H9 (cell line): ENCODE measurements at regions not wholly inside any gene's neighbourhood (a gene's known extent, or its start where the extent isn't known, plus 50 kb on each side); places are given as distances from the start of the nearest gene placed in this dataset.

ENCODE experiments used
- DNase-seq: peaks from one replicate; pipeline ENCODE4 v3.0.0-alpha.2; 2017
- H2AFZ ChIP-seq: one replicate; pipeline ENCODE4 v1.6.1; 2013; ENCODE audit warnings: mild to moderate bottlenecking, low read length, control low read depth, moderate library complexity
- H2AK5ac ChIP-seq: 2 replicates; pipeline ENCODE4 v1.6.1; 2013; ENCODE audit warnings: low read length, control low read depth, mixed read lengths; ENCODE audit not compliant: insufficient read length
- H2BK120ac ChIP-seq: one replicate; pipeline ENCODE4 v1.6.1; 2013; ENCODE audit warnings: low read depth, mild to moderate bottlenecking, low read length, control low read depth, inconsistent platforms; ENCODE audit not compliant: poor library complexity, severe bottlenecking
- H2BK12ac ChIP-seq: 2 replicates; pipeline ENCODE4 v1.6.1; 2013; ENCODE audit warnings: low read length, control low read depth, mixed read lengths, low read depth; ENCODE audit not compliant: insufficient read length
- H2BK15ac ChIP-seq: 2 replicates; pipeline ENCODE4 v1.6.1; 2013; ENCODE audit warnings: low read depth, low read length, control low read depth
- H2BK20ac ChIP-seq: one replicate; pipeline ENCODE4 v1.6.1; 2013; ENCODE audit warnings: low read depth, mild to moderate bottlenecking, low read length, control low read depth, inconsistent platforms; ENCODE audit not compliant: poor library complexity, severe bottlenecking
- H2BK5ac ChIP-seq: 2 replicates; pipeline ENCODE4 v1.6.1; 2013; ENCODE audit warnings: low read length, control low read depth, mixed read lengths; ENCODE audit not compliant: insufficient read length
- H3K14ac ChIP-seq: 2 replicates; pipeline ENCODE4 v1.6.1; 2013; ENCODE audit warnings: low read length, control low read depth; ENCODE audit not compliant: insufficient read depth
- H3K18ac ChIP-seq: 2 replicates; pipeline ENCODE4 v1.6.1; 2013; ENCODE audit warnings: low read depth, mild to moderate bottlenecking, mixed read lengths, low read length, control low read depth; ENCODE audit not compliant: insufficient read length
- H3K23ac ChIP-seq: 2 replicates; pipeline ENCODE4 v1.6.1; 2013; ENCODE audit warnings: low read length, control low read depth, mixed read lengths, low read depth; ENCODE audit not compliant: insufficient read length
- H3K23me2 ChIP-seq: 2 replicates; pipeline ENCODE4 v1.6.1; 2013; ENCODE audit warnings: low read depth, mild to moderate bottlenecking, mixed read lengths, low read length, control low read depth; ENCODE audit not compliant: insufficient read length, poor library complexity, severe bottlenecking
- H3K27ac ChIP-seq: 2 replicates; pipeline ENCODE4 v1.5.1; 2013; ENCODE audit warnings: low read length, control low read depth, mixed read lengths, low read depth; ENCODE audit not compliant: insufficient read length
- H3K27me3 ChIP-seq: 2 replicates; pipeline ENCODE4 v1.6.1; 2013; ENCODE audit warnings: low read length, control low read depth, inconsistent platforms; ENCODE audit not compliant: insufficient read depth
- H3K4ac ChIP-seq: 2 replicates; pipeline ENCODE4 v1.6.1; 2013; ENCODE audit warnings: low read depth, mild to moderate bottlenecking, control low read depth, inconsistent platforms, low read length, moderate library complexity
- H3K4me1 ChIP-seq: 2 replicates; pipeline ENCODE4 v1.6.1; 2013; ENCODE audit warnings: low read length, control low read depth, inconsistent platforms; ENCODE audit not compliant: insufficient read depth
- H3K4me2 ChIP-seq: 2 replicates; pipeline ENCODE4 v1.6.1; 2013; ENCODE audit warnings: low read length, control low read depth, mixed read lengths; ENCODE audit not compliant: insufficient read length, insufficient read depth
- H3K56ac ChIP-seq: 2 replicates; pipeline ENCODE4 v1.6.1; 2013; ENCODE audit warnings: low read depth, mild to moderate bottlenecking, mixed read lengths, low read length, control low read depth; ENCODE audit not compliant: insufficient read length
- H3K79me1 ChIP-seq: 2 replicates; pipeline ENCODE4 v1.6.1; 2013; ENCODE audit warnings: low read depth, mild to moderate bottlenecking, moderate library complexity, low read length, control low read depth, inconsistent platforms; ENCODE audit not compliant: insufficient read depth, poor library complexity, severe bottlenecking
- H3K79me2 ChIP-seq: 2 replicates; pipeline ENCODE4 v1.6.1; 2013; ENCODE audit warnings: low read length, control low read depth, inconsistent platforms; ENCODE audit not compliant: insufficient read depth
- H3K9ac ChIP-seq: 2 replicates; pipeline ENCODE4 v1.6.1; 2013; ENCODE audit warnings: low read length, control low read depth, mixed read lengths; ENCODE audit not compliant: insufficient read length; ENCODE audit errors: extremely low read depth
- H3K9me3 ChIP-seq: one replicate; pipeline ENCODE4 v1.6.1; 2013; ENCODE audit warnings: low read depth, low read length, inconsistent platforms; ENCODE audit not compliant: control insufficient read depth
- H3T11ph ChIP-seq: one replicate; pipeline ENCODE4 v1.6.1; 2013; ENCODE audit warnings: mild to moderate bottlenecking, low read length, control low read depth, inconsistent platforms
- H4K20me1 ChIP-seq: one replicate; pipeline ENCODE4 v1.6.1; 2013; ENCODE audit not compliant: control insufficient read depth, insufficient read length, insufficient read depth
- H4K5ac ChIP-seq: 2 replicates; pipeline ENCODE4 v1.6.1; 2013; ENCODE audit warnings: low read depth, mild to moderate bottlenecking, mixed read lengths, low read length, control low read depth; ENCODE audit not compliant: insufficient read length
- H4K8ac ChIP-seq: replicated peaks from 2 replicates; pipeline ENCODE4 v1.6.1; 2013; ENCODE audit warnings: low read length, control low read depth, mixed read lengths, low read depth; ENCODE audit not compliant: insufficient read length
- H4K91ac ChIP-seq: 2 replicates; pipeline ENCODE4 v1.6.1; 2013; ENCODE audit warnings: low read depth, mild to moderate bottlenecking, moderate library complexity, mixed read lengths, low read length, control low read depth; ENCODE audit not compliant: insufficient read length
- H3K27ac Mint-ChIP-seq, 3 experiments: 2 replicates in 2 of 3; 3 replicates in 1 of 3; pipeline ENCODE4 v1.8.0; 2020 to 2021; ENCODE audit warnings: mixed read lengths in 3 of 3, mild to moderate bottlenecking in 1 of 3, moderate library complexity in 1 of 3
- H3K27me3 Mint-ChIP-seq: 2 replicates; pipeline ENCODE4 v1.8.0; 2021; ENCODE audit warnings: low read depth, mild to moderate bottlenecking, moderate library complexity, mixed read lengths
- H3K36me3 Mint-ChIP-seq, 3 experiments: 2 replicates in 2 of 3; 3 replicates in 1 of 3; pipeline ENCODE4 v1.8.0; 2020 to 2021; ENCODE audit warnings: low read depth in 3 of 3, mixed read lengths in 3 of 3; ENCODE audit not compliant: insufficient read depth in 1 of 3
- H3K4me1 Mint-ChIP-seq, 2 experiments: 2 replicates each; pipeline ENCODE4 v1.8.0; 2020; ENCODE audit warnings: mixed read lengths in 2 of 2
- H3K4me3 Mint-ChIP-seq, 2 experiments: 2 replicates in 1 of 2; 3 replicates in 1 of 2; pipeline ENCODE4 v1.8.0; 2020 to 2021; ENCODE audit warnings: mild to moderate bottlenecking in 2 of 2, mixed read lengths in 2 of 2, moderate library complexity in 1 of 2
- H3K9me3 Mint-ChIP-seq, 2 experiments: 2 replicates in 1 of 2; 3 replicates in 1 of 2; pipeline ENCODE4 v1.8.0; 2020; ENCODE audit warnings: mild to moderate bottlenecking in 2 of 2, mixed read lengths in 2 of 2, moderate library complexity in 1 of 2
- CTCF ChIP-seq: fragments of 200-600 bp; sonication (generic); conservative IDR thresholded peaks from 3 replicates; pipeline ENCODE4 v1.8.0; 2021; ENCODE audit warnings: antibody characterized with exemption, mild to moderate bottlenecking
- WGBS: extraction: QIAGEN DNeasy Blood & Tissue Kit; methylation state at CpG from one replicate; pipeline ENCODE4 v1.1.7; 2013; ENCODE audit warnings: missing lambda C conversion rate, low lambda C conversion rate, mixed read lengths; ENCODE audit not compliant: insufficient read length; ENCODE audit errors: extremely low coverage; 5-methylcytosine and 5-hydroxymethylcytosine counted together

GRCh38 chr3:153250446-153250845, 88.4 kb downstream of the RAP2B start:
- Histone ChIP-seq H4K5ac (no peak overlapping the region), H3K4me2 (no peak overlapping the region), H3K23ac (no peak overlapping the region), H4K91ac (no peak overlapping the region), H3K23me2 (no peaks in the 10 kb centered on the region), H3K4me1 (peaks cover 2% of the 10 kb centered on the region; the same call in 1 of the 2 replicates), H3K56ac (no peak overlapping the region), H4K8ac (no peak overlapping the region), H2BK5ac (no peak overlapping the region), H3K79me2 (no peaks in the 10 kb centered on the region), H2BK15ac (no peak overlapping the region), H3K9me3 (no peaks in the 10 kb centered on the region), H2BK20ac (no peak overlapping the region), H3K79me1 (no peaks in the 10 kb centered on the region), H3K18ac (no peak overlapping the region), H3K14ac (no peak overlapping the region), H3K9ac (no peak overlapping the region), H2BK120ac (no peak overlapping the region), H3K4ac (no peak overlapping the region), H2AK5ac (no peak overlapping the region), H3K27me3 (no peaks in the 10 kb centered on the region), H3K27ac (no peak overlapping the region), H4K20me1 (no peaks in the 10 kb centered on the region), H3T11ph (no peak overlapping the region), H2AFZ (no peak overlapping the region), H2BK12ac (no peak overlapping the region)
- Mint-ChIP-seq H3K36me3 (no peaks in the 10 kb centered on the region), H3K27ac (no peak overlapping the region), H3K27me3 (no peaks in the 10 kb centered on the region), H3K4me1 (peaks cover 7 to 9% of the 10 kb centered on the region in 2 experiments), H3K4me3 (no peak overlapping the region), H3K9me3 (peaks cover 0 to 3% of the 10 kb centered on the region in 2 experiments; a peak in 2 of 5 replicates)
- no CpG with 5 or more reads among the region's 2 CpGs for WGBS
- no peak for DNase-seq
- TF ChIP-seq CTCF, result no peak
